GM12892 (cell line): ENCODE measurements at regions not wholly inside any gene's neighbourhood (a gene's known extent, or its start where the extent isn't known, plus 50 kb on each side); places are given as distances from the start of the nearest gene placed in this dataset.

Experiments
- POLR2A ChIP-seq: IDR thresholded peaks from 2 replicates; pipeline ENCODE4 v1.6.1; 2011; ENCODE audit warnings: low read depth, low read length, control low read depth
- POLR2AphosphoS5 ChIP-seq: IDR thresholded peaks from 2 replicates; pipeline ENCODE4 v1.6.1; 2011; ENCODE audit warnings: low read depth, low read length, control low read depth
- TAF1 ChIP-seq: IDR thresholded peaks from 2 replicates; pipeline ENCODE4 v1.6.1; 2011; ENCODE audit warnings: low read depth, mild to moderate bottlenecking, control low read depth, low read length, borderline replicate concordance

DNA sequence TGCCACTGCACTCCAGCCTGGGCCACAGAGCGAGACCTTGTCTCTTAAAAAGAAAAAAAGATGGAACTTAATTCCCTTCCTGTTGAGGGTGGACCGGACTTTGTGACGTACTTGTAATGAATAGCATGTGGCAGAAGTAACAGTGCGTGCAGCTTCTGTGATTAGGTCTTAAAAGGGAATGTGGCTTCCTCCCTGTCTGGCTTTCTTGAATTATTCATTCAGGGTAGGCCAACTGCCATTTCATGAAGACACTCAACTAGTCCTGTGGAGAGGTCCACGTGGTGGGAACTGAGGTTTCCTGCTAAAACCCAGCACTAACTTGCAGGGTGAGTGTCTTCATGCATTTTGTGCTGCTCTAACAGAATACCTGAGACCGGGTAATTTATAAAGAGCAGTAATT is 98.9 kb upstream of the PIAS1 start:
- no peak for TF ChIP-seq POLR2A
- TF ChIP-seq POLR2AphosphoS5: no peak
- TF ChIP-seq TAF1: no peak
